Ishikawa (cell line): ENCODE measurements at regions not wholly inside any gene's neighbourhood (a gene's known extent, or its start where the extent isn't known, plus 50 kb on each side); places are given as distances from the start of the nearest gene placed in this dataset.

Experiments
- CEBPB ChIP-seq: IDR thresholded peaks from 2 replicates; pipeline ENCODE4 v1.6.1; 2012
- CREB1 ChIP-seq: IDR thresholded peaks from 2 replicates; pipeline ENCODE4 v1.6.1; 2012; ENCODE audit warnings: low read depth
- EGR1 ChIP-seq: IDR thresholded peaks from 2 replicates; pipeline ENCODE4 v1.6.1; 2012
- EP300 ChIP-seq: IDR thresholded peaks from 2 replicates; pipeline ENCODE4 v1.6.1; 2012; ENCODE audit warnings: borderline replicate concordance
- FOXM1 ChIP-seq: IDR thresholded peaks from 2 replicates; pipeline ENCODE4 v1.6.1; 2012; ENCODE audit warnings: low read depth, borderline replicate concordance
- MAX ChIP-seq: IDR thresholded peaks from 2 replicates; pipeline ENCODE4 v1.6.1; 2012
- NFIC ChIP-seq: IDR thresholded peaks from 2 replicates; pipeline ENCODE4 v1.6.1; 2012
- RAD21 ChIP-seq: IDR thresholded peaks from 2 replicates; pipeline ENCODE4 v1.6.1; 2012; ENCODE audit warnings: low read depth
- REST ChIP-seq: IDR thresholded peaks from 2 replicates; pipeline ENCODE4 v1.6.1; 2012; ENCODE audit warnings: low read depth, mild to moderate bottlenecking
- TAF1 ChIP-seq: IDR thresholded peaks from 2 replicates; pipeline ENCODE4 v1.6.1; 2012; ENCODE audit warnings: low read depth, mild to moderate bottlenecking
- TCF12 ChIP-seq: IDR thresholded peaks from 2 replicates; pipeline ENCODE4 v1.6.1; 2012; ENCODE audit warnings: low read depth
- TEAD4 ChIP-seq: IDR thresholded peaks from 2 replicates; pipeline ENCODE4 v1.6.1; 2012
- USF1 ChIP-seq: IDR thresholded peaks from 2 replicates; pipeline ENCODE4 v1.6.1; 2012
- YY1 ChIP-seq: IDR thresholded peaks from 2 replicates; pipeline ENCODE4 v1.6.1; 2012; ENCODE audit warnings: low read depth
- ZBTB7A ChIP-seq: IDR thresholded peaks from 2 replicates; pipeline ENCODE4 v1.6.1; 2012; ENCODE audit warnings: low read depth

- TF ChIP-seq FOXM1: no peak
- TF ChIP-seq NFIC: no peak
- no peak for TF ChIP-seq TAF1
- no peak for TF ChIP-seq TCF12
- TF ChIP-seq MAX: no peak
- TF ChIP-seq TEAD4: no peak
- TF ChIP-seq EP300: no peak
- no peak for TF ChIP-seq ZBTB7A
- no peak for TF ChIP-seq CREB1
- TF ChIP-seq EGR1: no peak
- TF ChIP-seq REST: no peak
- no peak for TF ChIP-seq USF1
- no peak for TF ChIP-seq RAD21
Observed at GRCh38 chr12:112573141-112573540, 154.4 kb downstream of the PTPN11 start.

GRCh38 chr12:112574896-112575558 is 156.3 kb downstream of the PTPN11 start:
- TF ChIP-seq ZBTB7A: no peak
- TF ChIP-seq REST: no peak
- TF ChIP-seq CEBPB: no peak
- no peak for TF ChIP-seq TCF12
- TF ChIP-seq NFIC: no peak
- TF ChIP-seq YY1: no peak
- TF ChIP-seq TAF1: no peak
- no peak for TF ChIP-seq TEAD4
- TF ChIP-seq MAX: no peak
- no peak for TF ChIP-seq EGR1
- no peak for TF ChIP-seq EP300
- no peak for TF ChIP-seq USF1
- TF ChIP-seq RAD21: no peak
- no peak for TF ChIP-seq CREB1
- no peak for TF ChIP-seq FOXM1

- TF ChIP-seq FOXM1 (no peak), RAD21 (no peak), CREB1 (no peak), NFIC (no peak), ZBTB7A (no peak), YY1 (no peak), TEAD4 (no peak), USF1 (no peak), MAX (no peak), REST (no peak), TCF12 (no peak), TAF1 (no peak), EP300 (no peak), CEBPB (no peak), EGR1 (no peak)
Observed at GRCh38 chr12:112575559-112576067, 156.9 kb downstream of the PTPN11 start.
